Ovary (tissue), 7 donors: ENCODE measurements at regions not wholly inside any gene's neighbourhood (a gene's known extent, or its start where the extent isn't known, plus 50 kb on each side); places are given as distances from the start of the nearest gene placed in this dataset.

Experiments used
- DNase-seq, 5 donors: peaks; one replicate each; pipeline ENCODE4 v3.0.0-alpha.2; 2019 to 2020
- H3K27ac ChIP-seq, 2 donors: fragments of 200-600 bp; one replicate each; pipeline versions ENCODE4 v1.5.1 to v1.8.0; 2019 to 2022
- H3K27me3 ChIP-seq: fragments of 200-600 bp; one replicate; pipeline ENCODE4 v1.8.0; 2022
- H3K36me3 ChIP-seq: fragments of 200-600 bp; sonication (generic); one replicate; pipeline ENCODE4 v1.5.1; 2019
- H3K4me1 ChIP-seq: one replicate; pipeline ENCODE4 v1.8.1; 2013; ENCODE audit warnings: mild to moderate bottlenecking, moderate library complexity; ENCODE audit not compliant: insufficient read depth
- H3K4me3 ChIP-seq: fragments of 200-600 bp; sonication (generic); one replicate; pipeline ENCODE4 v1.5.1; 2017
- H3K9me3 ChIP-seq, 2 donors: fragments of 200-600 bp in 1 of 2; sonication (generic) in 1 of 2; one replicate each; pipeline versions ENCODE4 v1.5.1 to v1.8.1; 2013 to 2019; ENCODE audit warnings: mild to moderate bottlenecking in 1 of 2, moderate library complexity in 1 of 2
- EP300 ChIP-seq: sonication (generic); formaldehyde crosslinking; IDR thresholded peaks from one replicate; pipeline ENCODE4 v1.6.1; 2017; ENCODE audit warnings: antibody characterized with exemption
- POLR2A ChIP-seq: fragments of 450-650 bp; IDR thresholded peaks from one replicate; pipeline ENCODE4 v1.6.1; 2017; ENCODE audit warnings: antibody characterized with exemption, mild to moderate bottlenecking, moderate library complexity
- WGBS, 3 donors: extraction: QIAGEN DNeasy Blood & Tissue Kit in 1 of 3; methylation state at CpG; one replicate each; pipeline versions ENCODE4 v1.1.5 to v1.1.7; 2013 to 2017; 5-methylcytosine and 5-hydroxymethylcytosine counted together
- intact Hi-C, 4 donors: fragments of 100-400 bp; cut with DNase I; formaldehyde crosslinking; loops; one replicate each; pipeline versions ENCODE4 v1.11.0 to v1.15.1; 2022 to 2023
- TF ChIP-seq, protein P1 (sequence below), 3 donors: fragments of 450-650 bp in 2 of 3; fragments of 200-600 bp in 1 of 3; IDR thresholded peaks; one replicate each; pipeline versions ENCODE4 v1.5.1 to v1.8.0; 2016 to 2022; ENCODE audit warnings: antibody characterized with exemption in 3 of 3, mild to moderate bottlenecking in 1 of 3
- donor health status: DM: no; HTN: no; CAD: no; lungs with moderate emphysema.
- donor health status: DM: no; HTN: no; CAD: no.
- donor health status: Bipolar disorder and iron deficiency.
- donor health status: DM: no; HTN: no; CAD: no.
- donor health status: DM: yes; HTN: yes; CAD: no.

DNA sequence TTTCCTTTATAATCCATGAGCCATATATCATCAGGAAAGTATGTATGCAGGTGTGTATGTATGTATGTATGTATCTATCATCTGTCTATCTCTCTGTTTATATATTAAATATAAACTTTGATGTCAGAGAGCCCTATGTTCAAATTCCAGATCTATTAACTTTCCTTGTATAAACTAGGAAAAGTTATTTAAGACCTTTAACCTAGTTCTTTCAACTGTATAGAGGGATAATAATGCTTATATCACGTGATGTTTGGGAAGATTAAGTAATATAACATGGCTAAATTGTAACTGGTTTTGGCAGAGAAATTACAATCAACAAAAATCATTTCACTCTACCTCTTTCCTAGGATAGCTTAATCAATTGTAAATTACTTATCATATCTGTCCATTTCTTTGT, 628.3 kb upstream of the IGFBP3 start:
- Histone ChIP-seq H3K4me1 (no peaks in the 10 kb centered on the region), H3K27ac (no peak overlapping the region), H3K9me3 (no peaks in the 10 kb centered on the region), H3K4me3 (no peak overlapping the region), H3K27me3 (no peaks in the 10 kb centered on the region), H3K36me3 (no peaks in the 10 kb centered on the region)
- no peak for DNase-seq
- 93 to 97% (median 96%) methylated on average over 1 of the region's 1 CpG for WGBS, 3 donors
- TF ChIP-seq POLR2A = no peak
- TF ChIP-seq EP300 = no peak
- TF ChIP-seq, protein P1, sequence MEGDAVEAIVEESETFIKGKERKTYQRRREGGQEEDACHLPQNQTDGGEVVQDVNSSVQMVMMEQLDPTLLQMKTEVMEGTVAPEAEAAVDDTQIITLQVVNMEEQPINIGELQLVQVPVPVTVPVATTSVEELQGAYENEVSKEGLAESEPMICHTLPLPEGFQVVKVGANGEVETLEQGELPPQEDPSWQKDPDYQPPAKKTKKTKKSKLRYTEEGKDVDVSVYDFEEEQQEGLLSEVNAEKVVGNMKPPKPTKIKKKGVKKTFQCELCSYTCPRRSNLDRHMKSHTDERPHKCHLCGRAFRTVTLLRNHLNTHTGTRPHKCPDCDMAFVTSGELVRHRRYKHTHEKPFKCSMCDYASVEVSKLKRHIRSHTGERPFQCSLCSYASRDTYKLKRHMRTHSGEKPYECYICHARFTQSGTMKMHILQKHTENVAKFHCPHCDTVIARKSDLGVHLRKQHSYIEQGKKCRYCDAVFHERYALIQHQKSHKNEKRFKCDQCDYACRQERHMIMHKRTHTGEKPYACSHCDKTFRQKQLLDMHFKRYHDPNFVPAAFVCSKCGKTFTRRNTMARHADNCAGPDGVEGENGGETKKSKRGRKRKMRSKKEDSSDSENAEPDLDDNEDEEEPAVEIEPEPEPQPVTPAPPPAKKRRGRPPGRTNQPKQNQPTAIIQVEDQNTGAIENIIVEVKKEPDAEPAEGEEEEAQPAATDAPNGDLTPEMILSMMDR (IDR thresholded peaks at IDR 0.05) = no peak
- intact Hi-C loops = no loop called here

DNA sequence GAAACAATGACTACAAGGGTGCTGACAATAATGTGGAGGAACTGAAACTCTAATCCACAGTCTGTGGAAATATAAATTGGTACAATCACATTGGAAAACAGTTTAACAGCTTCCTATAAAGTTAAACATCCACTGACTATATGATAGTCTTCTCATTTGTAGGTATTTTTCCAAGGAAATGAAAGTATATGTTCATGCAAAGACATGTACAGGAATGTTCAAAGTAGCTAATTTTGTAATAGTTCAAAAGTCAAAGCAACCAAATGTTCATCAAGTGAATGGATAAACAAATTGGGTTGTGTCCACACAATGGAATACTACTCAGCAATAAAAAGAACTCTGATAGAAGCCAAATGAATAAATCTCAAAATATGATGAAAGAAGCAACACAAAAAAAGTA, 626.0 kb upstream of the IGFBP3 start:
- Histone ChIP-seq H3K27me3 (no peaks in the 10 kb centered on the region), H3K27ac (no peak overlapping the region), H3K4me3 (no peak overlapping the region), H3K4me1 (no peaks in the 10 kb centered on the region), H3K9me3 (no peaks in the 10 kb centered on the region), H3K36me3 (no peaks in the 10 kb centered on the region)
- TF ChIP-seq EP300 (no peak), POLR2A (no peak)
- TF ChIP-seq, protein P1 (IDR thresholded peaks at IDR 0.05) = no peak
- DNase-seq = no peak
- intact Hi-C loops = no loop called here

DNA sequence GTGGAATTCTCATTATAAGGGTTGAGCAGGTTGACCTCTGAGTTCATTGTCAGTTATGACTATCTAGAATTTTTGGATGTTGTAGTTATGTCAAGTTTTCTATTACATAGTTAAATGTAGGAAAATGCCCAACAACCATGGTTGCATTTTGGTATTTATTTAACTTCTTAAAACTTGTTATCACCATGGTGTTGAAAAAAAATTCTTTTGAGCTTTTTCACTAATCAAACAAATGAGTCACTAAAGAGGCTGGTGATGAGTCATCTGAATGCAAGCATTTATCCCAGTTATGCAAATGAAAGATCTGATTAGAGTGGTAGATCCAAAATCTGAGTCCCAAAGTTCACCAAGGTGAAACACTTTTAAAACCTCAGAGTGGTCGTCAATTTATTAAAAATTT, 624.7 kb upstream of the IGFBP3 start:
- Histone ChIP-seq H3K36me3 (no peaks in the 10 kb centered on the region), H3K27ac (no peak overlapping the region), H3K9me3 (no peaks in the 10 kb centered on the region), H3K27me3 (no peaks in the 10 kb centered on the region), H3K4me1 (no peaks in the 10 kb centered on the region), H3K4me3 (no peak overlapping the region)
- TF ChIP-seq POLR2A (no peak), EP300 (no peak)
- TF ChIP-seq, protein P1 (IDR thresholded peaks at IDR 0.05) = no peak
- intact Hi-C loops = no loop called here
- DNase-seq = no peak
- whole genome bisulfite sequencing, 3 donors = 74 to 80% (median 78%) methylated on average over 1 of the region's 1 CpG

DNA sequence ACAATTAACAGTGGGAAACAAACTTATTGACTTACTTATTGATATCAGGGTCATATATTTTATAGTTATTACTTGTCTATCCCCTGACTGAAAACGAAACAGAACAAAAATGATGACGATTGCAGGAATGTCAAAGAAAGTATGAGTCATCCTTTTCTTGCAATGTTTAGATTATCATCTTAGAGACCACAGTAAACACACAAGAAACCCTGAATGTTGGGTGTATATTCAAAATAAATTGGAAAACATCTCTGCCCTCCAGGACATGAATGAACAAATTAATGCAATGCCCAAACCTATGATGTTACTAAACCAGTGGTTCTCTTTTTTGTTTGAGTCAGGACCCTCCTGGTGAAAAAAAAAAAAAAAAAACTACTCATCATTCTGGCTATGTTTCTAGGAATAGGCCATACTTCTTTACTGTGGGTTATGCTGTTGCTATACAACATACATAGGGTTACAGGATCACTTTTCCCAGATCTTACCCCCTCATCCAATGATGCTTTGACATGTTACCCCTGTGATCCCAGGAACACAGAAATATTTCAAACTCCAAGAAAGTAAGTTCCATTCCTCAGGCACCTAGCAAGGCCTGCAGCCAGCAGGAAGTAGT, 623.4 kb upstream of the IGFBP3 start:
- DNase-seq = no peak
- Histone ChIP-seq H3K9me3 (no peaks in the 10 kb centered on the region), H3K27ac (no peak overlapping the region), H3K4me1 (no peaks in the 10 kb centered on the region), H3K27me3 (no peaks in the 10 kb centered on the region), H3K4me3 (no peak overlapping the region), H3K36me3 (no peaks in the 10 kb centered on the region)
- 21 to 32% (median 21%) methylated on average over 2 of the region's 2 CpGs for WGBS, 3 donors
- intact Hi-C loops = no loop called here
- TF ChIP-seq EP300 = no peak
- TF ChIP-seq, protein P1 (IDR thresholded peaks at IDR 0.05) = no peak
- no peak for TF ChIP-seq POLR2A
